GM18868 (cell line): ENCODE measurements at regions not wholly inside any gene's neighbourhood (a gene's known extent, or its start where the extent isn't known, plus 50 kb on each side); places are given as distances from the start of the nearest gene placed in this dataset.
"Not testable (repeated sequence)": the region's sequence is repeated elsewhere in the genome, so short reads cannot be mapped to it uniquely, and the experiment has no call there.

ENCODE experiments used
- ATAC-seq: cut with Tn5 transposase; IDR thresholded peaks from one replicate; pipeline ENCODE4 v1.9.1; 2021; ENCODE audit warnings: mild to moderate bottlenecking, moderate library complexity; ENCODE audit not compliant: unreplicated experiment

DNA sequence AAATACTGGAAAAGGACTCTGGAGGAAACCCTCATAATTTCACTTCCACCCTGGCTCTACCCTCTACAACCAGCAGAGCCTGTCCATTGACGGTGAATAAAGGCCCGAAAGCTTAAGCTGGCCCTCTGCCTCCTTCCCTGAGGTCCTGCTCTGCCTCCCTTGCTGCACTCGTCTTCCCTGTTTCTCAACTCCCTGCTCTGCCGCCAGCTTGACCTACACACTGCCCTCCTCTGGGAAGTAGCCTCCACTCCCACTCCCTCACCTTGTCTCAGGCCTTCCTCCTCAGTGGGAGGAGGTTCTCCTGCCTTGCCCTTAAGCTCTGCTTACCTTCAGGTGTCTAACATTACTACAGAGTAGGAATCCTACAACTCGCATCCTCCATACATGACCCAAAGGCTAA is 608.6 kb upstream of the NR3C2 start:
- no peak for ATAC-seq

DNA sequence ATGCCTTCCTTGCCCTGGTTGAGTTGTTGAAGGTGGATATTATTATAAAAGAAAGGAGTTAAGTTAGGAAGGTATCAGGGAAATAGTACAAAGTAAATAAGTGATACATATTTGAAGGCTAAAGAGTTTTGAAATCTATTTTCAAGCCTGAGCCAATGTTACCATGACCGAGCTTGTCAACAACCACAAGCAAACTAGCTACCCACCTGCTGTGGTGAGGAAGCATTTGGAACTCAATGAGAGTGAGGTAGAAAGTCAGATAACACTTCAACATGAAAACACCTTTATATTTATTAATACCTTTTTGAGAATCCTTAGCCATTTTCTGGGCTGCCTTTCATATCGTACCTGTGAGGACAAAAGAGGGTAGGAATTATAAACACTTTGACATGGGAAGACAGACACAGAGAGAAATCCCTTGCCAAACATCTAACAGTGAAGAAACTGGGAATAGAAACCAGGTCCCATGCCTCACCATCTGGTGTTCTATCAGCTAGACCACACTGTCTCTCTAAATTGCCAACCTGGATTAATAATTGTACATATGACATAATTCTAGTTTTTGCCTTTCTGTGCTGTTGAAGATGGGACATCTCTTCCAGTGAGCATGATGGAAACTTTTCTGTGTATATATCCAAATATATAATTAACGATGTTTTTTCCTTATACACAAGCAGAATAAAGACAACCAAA is 606.4 kb upstream of the NR3C2 start:
- ATAC-seq = no peak

DNA sequence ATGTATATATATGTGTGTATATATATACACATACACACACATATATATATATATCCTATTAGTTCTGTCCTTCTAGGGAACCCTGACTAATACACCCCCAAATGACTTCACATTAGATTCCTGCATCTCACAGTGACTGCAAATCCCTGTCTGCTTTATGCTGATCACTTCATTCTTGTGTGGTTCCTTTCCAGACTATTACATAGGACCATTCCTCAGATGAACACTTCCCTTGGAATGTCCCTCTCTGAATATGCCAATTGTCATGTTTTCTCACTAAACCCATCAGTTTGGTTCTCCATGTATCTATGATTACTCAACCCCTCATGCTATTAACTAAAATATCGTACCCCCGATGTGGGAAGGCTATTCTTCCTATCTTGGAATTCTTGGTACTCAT is 605.2 kb upstream of the NR3C2 start:
- no peak for ATAC-seq

DNA sequence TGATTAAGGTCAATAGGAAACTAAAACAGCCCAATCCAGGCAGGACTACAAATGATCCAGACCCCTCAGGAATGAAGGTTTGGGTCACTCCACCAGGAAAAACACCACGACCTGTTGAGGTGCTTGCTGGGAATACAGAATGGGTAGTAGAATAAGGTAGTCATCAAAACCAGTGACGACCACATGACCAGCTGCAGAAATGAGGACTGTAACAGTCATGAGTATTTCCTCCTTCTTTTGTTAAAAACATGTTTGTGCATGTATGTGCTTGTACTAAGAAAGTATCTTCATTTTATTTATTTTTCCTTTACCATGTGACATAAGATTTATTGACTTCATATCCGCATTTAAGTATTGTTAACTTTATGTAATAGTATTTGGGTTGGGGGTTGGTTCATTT is 603.5 kb upstream of the NR3C2 start:
- ATAC-seq = no peak

DNA sequence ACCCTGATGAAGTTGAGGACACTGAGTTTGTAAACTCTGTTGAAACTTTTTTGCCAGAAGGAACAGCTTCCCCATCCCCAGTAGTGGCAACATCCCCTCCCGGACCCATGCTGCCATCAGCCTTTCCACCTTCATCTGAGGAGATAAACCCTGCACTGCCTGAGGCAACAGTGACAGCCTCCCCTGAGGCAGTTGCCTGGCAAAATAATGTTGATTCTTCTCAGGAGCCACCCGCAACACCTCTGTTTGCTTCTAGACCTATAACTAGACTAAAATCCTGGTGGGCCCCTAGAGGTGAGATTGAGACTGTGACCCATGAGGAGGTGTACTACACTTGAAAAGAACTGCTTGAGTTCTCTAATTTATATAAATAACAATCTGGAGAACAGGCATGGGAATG is 597.6 kb upstream of the NR3C2 start:
- not testable (repeated sequence) for ATAC-seq

DNA sequence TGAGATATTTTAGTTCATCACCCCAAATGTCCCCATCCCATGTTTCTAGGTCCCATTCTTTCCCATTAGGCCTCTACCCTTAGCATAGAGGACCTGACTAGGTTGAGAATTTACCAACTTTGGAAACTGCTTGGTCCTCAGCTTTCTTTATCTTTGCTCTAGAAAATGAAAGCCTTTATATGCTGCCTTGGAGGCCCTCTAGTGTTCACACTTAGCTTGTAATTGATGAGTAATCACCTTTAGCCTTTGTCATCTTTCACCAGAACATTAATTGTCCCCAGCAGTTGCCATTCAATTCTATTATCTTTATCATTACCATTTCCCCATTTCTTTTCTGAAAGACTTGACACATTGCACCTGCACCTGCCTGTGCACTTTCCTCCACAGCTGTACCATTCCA is 589.2 kb upstream of the NR3C2 start:
- peak; percentile 56 for ATAC-seq

DNA sequence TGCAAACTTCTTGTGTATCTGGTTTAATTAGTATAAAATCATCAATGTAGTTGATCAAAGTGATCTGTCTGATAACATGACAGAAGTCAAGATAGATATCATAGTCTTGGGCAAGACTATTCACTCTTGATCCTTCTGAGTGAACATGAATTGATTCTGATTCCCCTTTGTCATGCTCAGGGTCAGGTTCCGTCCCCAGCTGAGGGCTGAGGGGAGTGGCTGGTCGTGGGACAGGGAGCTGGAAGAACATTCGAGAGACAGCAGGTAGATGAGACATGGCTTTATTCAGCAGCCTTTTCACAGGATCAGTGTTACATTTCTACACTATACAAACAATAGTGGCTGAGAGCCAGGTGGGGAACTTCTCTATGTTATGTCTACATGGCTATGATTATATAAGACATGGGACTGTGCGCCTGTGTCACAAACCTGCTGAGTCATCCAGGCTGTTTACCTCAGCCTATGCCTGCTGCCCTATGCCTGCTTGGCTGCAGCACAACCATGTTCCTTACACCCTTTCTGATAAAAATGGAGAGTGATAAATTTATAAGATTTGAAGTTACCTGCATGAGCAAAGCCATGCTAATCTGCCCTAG is 586.9 kb upstream of the NR3C2 start:
- no peak for ATAC-seq

DNA sequence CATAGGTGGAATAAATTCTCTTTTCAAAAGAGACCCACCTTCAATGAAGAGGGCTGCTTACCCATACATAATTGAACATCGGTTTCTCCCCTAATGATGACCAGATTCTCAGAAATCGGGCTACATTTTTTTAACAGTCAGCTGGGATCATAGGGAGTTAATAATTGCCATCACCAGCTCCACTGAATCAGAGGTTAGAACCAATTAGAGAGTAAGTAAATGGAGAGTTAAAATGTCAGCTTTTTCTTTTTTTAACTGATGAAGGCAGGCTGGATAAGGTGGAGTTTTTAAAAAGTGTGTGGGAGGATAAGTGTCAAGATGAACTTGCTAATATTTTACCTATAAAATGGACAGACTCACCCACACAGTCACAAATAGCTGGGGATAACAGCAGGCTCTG is 584.5 kb upstream of the NR3C2 start:
- no peak for ATAC-seq

DNA sequence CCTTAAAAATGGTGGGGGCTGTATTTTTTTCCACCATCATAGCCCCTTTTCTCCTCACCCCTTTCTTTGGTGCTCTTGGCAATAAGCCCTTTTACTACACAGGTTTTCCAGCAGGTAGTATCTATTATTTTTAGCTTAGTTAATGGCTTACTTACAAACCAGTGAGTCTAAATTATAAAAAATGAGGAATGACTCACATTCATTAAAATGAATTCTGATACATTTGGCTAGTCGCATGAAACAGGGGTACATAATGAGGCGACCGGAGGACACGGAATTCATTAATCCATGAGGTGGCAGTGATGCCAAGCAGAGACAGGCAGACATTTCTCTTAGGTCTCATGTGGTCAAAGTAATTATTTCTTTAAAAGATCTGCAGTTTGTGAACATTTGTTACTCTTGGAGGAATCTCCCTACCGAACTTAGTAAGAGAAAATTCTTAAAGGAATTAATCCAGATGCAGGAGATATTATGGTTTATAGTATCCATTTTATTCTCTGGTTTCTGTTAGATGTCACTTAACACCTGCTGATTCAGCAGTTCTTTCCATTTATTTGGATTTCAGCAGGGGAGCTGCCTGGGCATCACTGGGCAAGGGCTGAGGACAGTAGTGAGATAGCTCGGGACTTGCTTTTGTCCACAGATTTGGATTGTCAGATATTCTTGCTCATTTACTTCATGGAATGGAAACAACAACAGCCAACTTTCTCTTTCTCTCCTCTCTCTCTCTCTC is 575.0 kb upstream of the NR3C2 start:
- no peak for ATAC-seq

DNA sequence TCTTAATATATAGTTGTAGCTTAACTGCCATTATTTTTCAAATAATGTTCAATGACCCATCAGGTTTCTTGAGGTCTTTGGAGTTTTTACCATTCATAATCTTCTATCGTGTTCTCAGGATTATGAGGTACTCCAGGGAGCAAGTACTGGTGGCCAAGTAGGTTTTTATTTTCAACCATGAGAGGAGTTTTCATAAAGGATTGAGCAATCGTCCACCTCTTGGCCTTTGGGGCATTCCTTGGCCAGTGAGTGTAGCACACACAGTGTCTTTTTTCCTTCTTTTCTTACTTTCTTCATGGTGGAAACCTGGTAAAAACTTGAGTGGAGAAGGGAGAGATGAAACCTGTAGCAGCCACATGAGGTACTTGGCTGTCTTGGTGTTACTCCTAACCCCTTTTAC is 567.0 kb upstream of the NR3C2 start:
- no peak for ATAC-seq

DNA sequence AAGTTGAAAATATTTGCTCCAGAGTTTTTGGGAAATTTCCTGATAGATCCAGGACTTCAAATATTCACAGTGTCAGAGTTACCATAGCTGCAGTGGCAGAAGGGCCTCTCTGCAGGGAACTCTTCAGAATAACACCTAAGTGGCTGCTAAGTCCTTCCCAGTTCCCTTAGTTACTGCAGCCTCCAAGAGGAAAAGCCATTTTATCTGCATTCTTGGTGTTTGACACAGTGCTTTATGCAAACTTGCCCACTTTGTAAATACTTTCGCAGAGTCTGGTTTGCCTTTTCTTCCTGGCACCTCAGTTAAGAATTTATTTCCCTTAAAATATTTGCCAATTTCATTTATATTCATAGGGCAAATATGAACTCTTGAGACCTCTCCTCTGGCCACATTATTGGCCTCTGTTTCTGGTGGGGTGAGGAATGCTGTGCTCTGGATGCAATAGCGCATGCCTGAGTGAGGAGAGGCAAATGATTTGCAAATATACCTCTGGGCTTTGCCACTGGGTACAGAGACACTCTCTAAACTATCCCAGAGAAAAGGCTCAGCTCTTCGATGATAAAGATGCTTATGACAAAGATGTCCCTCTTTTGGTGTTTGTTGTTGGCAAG is 566.3 kb upstream of the NR3C2 start:
- ATAC-seq = no peak

DNA sequence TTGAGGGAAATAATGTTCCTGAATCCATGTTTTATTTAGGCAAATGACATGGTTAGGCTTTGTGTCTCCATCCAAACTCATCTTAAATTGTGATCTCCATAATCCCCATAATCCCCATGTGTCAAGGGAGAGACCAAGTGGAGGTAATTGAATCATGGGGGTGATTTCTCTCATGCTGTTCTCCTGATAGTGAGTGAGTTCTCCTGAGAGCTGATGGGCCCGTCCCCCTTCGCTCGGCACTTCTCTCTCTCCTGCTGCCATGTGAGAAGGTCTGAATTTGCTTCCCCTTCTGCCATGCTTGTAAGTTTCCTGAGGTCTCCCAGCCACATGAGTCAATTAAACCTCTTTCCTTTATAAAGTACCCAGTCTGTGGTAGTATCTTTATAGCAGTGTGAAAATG is 563.0 kb upstream of the NR3C2 start:
- no peak for ATAC-seq

DNA sequence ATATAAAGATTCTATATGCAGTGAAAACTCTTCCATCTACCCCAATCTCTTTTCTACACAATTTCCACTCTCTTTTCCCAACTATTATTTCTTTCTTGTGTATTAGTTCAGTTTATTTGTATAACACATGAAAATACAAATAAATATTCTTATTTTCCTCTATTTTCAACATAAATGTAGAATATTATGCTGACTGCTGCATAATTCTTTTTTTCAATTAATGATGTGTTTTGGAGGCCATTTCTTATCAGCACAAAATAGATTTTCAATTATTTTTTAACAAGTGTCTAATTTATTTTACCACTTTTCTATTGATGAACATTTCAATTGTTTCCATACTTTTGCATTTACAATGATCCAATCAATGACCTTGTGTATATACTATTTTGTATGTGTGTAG is 557.7 kb upstream of the NR3C2 start:
- ATAC-seq = no peak

DNA sequence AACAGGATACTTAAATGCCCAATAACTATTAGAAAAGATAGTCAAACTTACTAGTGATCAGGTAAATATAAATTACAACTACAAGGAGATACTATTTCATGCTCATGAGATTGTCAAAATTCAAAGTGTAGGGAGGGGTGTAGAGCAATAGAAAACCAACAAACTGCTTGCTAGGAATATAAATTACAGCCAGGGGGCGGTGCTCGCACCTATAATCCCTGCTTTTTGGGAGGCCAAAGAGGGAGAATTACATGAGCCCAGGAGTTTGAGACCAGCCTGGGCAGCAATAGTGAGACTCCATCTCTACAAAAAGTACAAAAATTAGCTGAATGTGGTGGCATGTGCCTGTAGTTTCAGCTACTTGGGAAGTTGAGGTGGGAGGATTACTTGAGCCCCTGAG is 556.5 kb upstream of the NR3C2 start:
- ATAC-seq = peak; percentile 81

DNA sequence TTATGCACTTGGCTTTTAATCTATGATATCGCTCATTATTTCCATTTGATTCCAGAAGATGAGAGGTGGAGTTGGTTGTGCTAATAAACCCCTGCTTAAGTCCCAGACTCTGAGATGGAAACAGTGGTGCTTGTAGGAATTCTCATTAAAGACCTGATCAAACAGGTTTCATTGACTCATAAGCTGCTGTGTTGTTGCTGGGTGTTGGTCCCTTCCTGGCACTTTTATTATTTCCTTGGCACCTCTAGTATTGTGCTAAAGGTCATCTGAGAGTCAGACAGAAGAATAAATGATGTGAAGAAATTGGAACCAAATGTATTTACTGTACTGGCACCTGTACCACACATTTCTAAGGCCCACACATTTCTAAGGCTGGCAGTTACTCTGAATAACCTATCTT is 544.7 kb upstream of the NR3C2 start:
- no peak for ATAC-seq

DNA sequence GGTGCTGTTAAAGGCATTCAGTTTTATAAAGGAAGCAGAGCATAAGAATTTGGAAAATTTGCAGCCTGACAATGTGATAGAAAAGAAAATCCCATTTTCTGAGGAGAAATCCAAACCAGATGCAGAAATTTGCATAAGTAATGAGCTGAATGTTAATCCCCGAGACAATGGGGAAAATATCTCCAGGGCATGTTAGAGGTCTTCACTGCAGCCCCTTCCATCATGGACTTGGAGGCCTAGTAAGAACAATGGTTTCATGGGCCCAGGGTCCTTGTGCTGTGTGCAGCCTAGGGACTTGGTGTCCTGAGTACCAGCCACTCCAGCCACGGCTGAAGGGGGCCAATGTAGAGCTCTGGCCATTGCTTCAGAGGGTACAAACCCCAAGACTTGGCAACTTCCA is 542.7 kb upstream of the NR3C2 start:
- ATAC-seq = no peak

DNA sequence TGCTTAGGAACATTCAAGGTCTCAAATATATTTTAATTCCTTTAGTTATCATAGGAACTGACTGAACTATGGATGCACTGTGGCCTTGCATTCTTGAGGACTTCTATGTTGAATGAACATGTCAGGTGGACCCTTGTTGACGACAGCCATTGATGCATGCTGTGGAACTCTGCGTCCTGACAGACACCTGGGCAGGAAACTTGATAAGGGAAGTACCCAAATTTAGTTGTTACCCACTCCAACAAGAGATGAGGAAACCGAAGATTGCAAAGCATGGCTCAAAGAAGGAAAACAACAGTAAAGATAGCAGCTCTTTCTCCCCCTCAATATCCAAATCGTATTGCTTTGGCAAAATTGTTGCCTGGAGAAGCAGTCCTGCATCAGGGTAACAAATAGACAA is 540.0 kb upstream of the NR3C2 start:
- ATAC-seq = no peak

DNA sequence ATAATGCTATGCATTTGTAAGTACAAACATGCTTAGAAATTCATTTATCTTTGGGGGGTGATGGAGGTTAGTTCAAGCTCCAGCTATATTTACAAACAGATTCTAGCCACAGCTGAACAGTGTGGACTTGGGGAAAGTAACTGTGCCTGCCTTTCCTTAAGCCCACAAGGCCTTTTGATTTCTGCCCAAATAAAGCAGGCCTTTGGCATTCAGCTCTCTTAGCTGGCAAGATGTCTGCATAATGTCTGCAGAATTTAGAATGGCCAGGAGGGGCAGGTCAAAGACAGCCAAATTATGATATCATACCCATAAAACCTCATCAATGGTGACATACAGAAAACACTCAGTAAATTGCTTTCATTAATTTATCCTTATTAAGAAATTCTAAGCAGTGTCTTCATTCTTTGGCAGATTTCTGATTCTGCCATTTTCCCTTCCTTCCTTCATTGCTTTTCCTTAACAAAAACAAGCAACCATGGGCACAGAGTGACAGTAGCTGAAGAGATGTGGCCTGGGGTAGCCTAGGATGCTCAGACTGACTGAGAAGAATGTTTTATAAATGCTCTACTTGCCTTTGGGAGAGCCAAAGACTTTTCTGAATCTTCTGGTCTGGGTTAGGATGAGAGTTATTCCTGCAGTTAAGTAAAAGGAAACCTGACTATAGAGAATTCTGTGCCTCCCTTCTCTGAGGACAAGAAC is 538.7 kb upstream of the NR3C2 start:
- ATAC-seq = no peak

DNA sequence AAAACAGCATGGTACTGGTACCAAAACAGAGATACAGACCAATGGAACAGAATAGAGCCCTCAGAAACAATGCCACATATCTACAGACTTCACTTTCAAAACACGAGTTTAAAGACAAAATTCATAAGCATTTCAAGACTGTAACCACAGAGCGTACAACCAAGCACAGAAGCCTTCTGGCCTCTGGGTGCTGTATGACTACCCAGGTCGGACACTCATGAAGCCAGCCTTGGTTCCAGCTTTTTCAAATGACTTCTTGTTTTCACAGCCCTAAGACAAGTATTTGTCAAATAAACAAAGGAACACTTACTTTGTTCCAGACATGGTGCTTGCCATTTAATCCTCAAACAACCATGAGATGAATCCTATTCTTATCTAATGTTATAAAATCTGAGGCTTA is 536.1 kb upstream of the NR3C2 start:
- ATAC-seq = no peak

DNA sequence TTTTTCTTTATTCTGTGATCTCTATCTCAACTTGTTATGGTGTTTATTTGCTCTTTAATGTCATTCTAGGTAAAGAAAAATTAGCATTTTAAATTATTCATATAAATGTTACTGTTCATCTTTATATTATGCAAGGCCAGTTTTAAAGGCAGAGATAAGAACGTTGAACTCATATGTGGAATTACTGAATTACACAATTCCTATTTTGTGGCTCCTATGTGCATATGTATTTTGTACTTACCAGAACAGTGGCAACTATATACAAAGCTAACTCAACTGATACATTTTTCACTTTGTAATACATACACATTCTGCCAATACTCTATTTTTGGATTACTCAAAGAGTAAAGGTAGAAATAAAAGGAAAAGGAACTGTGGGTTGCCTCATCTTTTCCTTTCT is 533.2 kb upstream of the NR3C2 start:
- no peak for ATAC-seq

DNA sequence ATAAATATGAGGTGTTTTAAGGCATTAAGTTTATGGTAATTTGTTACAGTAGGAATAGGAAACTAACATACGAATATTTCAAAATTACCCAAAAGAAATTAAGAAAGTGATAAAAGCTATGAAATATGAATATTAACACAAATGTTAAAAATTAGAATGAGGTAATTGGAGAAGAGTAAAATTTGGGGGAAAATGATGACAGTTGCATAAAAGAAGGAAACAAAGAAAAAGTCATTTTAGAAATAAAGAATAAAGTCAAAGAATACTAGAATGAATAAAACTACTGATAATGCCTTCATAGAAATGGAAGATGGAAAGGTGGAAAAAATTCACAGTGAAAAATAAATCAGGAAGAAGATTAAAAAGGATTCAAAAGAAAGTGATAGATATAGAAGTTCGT is 522.9 kb upstream of the NR3C2 start:
- no peak for ATAC-seq
